Transverse colon (tissue), 4 donors: ENCODE measurements at regions not wholly inside any gene's neighbourhood (a gene's known extent, or its start where the extent isn't known, plus 50 kb on each side); places are given as distances from the start of the nearest gene placed in this dataset.

Source experiments
- POLR2AphosphoS5 ChIP-seq, 3 donors: sonication (generic); formaldehyde crosslinking; IDR thresholded peaks; one replicate each; pipeline ENCODE4 v1.6.1; 2016; ENCODE audit warnings: antibody characterized with exemption in 3 of 3
- TF ChIP-seq, protein P1 (sequence below), 5 experiments: fragments of 200-600 bp in 3 of 5; fragments of 450-650 bp in 2 of 5; sonication (generic) in 3 of 5; IDR thresholded peaks; 1 replicate in 2 of 5; 2 replicates in 3 of 5; pipeline ENCODE4 v1.5.1; 2016 to 2017; ENCODE audit warnings: antibody characterized with exemption in 5 of 5, inconsistent platforms in 3 of 5, mild to moderate bottlenecking in 2 of 5, moderate library complexity in 1 of 5

DNA sequence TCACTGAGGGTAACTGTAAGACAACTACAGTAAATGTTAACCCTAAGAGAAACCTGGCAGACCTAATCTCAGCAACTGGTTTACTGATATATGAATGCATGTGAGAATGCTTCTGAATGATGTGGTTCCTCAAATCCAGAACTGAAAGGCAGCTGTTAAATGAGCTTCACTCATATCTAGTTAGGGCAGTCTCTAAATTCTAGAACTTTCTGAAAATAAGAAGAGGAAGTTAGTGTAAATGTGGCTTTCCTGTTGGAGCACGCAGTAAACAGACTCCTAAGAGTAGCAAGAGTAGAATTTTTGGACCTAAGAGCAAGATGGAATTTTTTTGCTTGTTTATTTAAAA, 117.9 kb upstream of the KCNN2 start:
- TF ChIP-seq, protein P1, sequence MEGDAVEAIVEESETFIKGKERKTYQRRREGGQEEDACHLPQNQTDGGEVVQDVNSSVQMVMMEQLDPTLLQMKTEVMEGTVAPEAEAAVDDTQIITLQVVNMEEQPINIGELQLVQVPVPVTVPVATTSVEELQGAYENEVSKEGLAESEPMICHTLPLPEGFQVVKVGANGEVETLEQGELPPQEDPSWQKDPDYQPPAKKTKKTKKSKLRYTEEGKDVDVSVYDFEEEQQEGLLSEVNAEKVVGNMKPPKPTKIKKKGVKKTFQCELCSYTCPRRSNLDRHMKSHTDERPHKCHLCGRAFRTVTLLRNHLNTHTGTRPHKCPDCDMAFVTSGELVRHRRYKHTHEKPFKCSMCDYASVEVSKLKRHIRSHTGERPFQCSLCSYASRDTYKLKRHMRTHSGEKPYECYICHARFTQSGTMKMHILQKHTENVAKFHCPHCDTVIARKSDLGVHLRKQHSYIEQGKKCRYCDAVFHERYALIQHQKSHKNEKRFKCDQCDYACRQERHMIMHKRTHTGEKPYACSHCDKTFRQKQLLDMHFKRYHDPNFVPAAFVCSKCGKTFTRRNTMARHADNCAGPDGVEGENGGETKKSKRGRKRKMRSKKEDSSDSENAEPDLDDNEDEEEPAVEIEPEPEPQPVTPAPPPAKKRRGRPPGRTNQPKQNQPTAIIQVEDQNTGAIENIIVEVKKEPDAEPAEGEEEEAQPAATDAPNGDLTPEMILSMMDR (IDR thresholded peaks at IDR 0.05): no peak
- TF ChIP-seq POLR2AphosphoS5 (IDR thresholded peaks at IDR 0.05): no peak
